ENCODE measurements at regions not wholly inside any gene's neighbourhood (a gene's known extent, or its start where the extent isn't known, plus 50 kb on each side); places are given as distances from the start of the nearest gene placed in this dataset.
"Not testable (repeated sequence)": the region's sequence is repeated elsewhere in the genome, so short reads cannot be mapped to it uniquely, and the experiment has no call there.

- Histone ChIP-seq H3K27me3 (ENCODE audit: low read depth) (0 out of 2 replicates have a peak, but pooled peaks cover 2% of the 10 kb centered on the region), H3K4me1 (no peaks in the 10 kb centered on the region), H3K36me3 (replicated peaks) (no peaks in the 10 kb centered on the region), H3K4me3 (no peak overlapping the region), H3K9me3 (no peaks in the 10 kb centered on the region)
- DNase-seq (ENCODE audit: low spot score in 2 of 2): no peak
- in situ Hi-C loops (cut with MboI; ENCODE audit: low sequenced_read_pairs): no loop called here
These were observed 271.2 kb downstream of the LPIN1 start for GRCh38 chr2:12017499-12018157.

DNA sequence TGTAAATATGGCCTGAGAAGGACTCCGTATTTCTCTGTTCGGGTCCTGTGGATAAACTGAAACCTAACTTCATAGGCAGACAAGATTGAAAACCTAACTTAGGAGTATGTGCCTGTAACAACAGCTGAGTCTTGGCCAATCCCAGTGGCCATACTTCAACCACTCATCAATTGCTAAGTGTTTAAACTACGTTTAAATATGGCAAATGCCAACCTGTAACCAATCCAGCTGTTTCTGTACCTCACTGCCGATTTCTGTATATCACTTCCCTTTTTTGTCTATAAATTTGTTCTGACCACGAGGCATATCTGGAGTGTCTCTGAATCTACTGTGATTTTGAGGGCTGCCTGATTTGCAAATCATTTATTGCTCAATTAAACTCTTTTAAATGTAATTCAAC lies 272.3 kb downstream of the LPIN1 start:
- H3K27me3 ChIP-seq (ENCODE audit: low read depth); DNase-seq (ENCODE audit: low spot score in 2 of 2); in situ Hi-C loops (cut with MboI; ENCODE audit: low sequenced_read_pairs); H3K4me1 ChIP-seq; H3K4me3 ChIP-seq; H3K9me3 ChIP-seq; H3K36me3 ChIP-seq (replicated peaks): not testable (repeated sequence)

DNA sequence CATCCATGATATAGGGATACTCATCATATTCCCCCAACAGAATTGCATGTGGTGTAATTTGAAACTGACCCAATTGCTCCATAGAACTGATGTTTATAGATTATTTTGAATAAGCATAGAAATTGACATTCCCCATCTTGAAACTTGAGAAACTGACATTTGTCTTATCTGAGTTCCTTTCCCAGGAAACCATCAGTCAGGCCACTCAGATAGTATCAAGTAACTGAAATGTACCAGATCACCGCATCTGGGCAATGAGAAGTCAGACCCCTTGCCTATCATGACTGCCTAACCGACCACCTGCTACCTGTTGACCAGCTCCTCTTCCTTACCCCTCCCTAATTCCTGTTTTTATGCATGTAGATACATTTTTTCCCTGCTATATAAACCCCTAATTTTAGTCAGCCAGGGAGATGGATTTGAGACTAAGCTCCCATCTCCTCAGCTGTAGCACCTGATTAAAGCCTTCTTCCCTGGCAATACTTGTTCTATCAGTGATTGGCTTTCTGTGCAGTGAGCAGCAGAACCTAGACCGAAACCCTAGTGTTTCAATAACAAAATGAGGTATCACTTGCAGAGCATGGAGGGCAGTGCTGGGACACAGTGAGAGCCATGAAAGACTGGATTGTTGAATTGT lies 274.5 kb downstream of the LPIN1 start:
- H3K27me3 ChIP-seq (ENCODE audit: low read depth): 0 out of 2 replicates have a peak, but pooled peaks cover 2% of the 10 kb centered on the region
- H3K4me1 ChIP-seq: no peaks in the 10 kb centered on the region
- no peak overlapping the region for H3K4me3 ChIP-seq
- H3K9me3 ChIP-seq: no peaks in the 10 kb centered on the region
- no peaks in the 10 kb centered on the region for H3K36me3 ChIP-seq (replicated peaks)
- no peak for DNase-seq (ENCODE audit: low spot score in 2 of 2)
- in situ Hi-C loops (cut with MboI; ENCODE audit: low sequenced_read_pairs): no loop called here

DNA sequence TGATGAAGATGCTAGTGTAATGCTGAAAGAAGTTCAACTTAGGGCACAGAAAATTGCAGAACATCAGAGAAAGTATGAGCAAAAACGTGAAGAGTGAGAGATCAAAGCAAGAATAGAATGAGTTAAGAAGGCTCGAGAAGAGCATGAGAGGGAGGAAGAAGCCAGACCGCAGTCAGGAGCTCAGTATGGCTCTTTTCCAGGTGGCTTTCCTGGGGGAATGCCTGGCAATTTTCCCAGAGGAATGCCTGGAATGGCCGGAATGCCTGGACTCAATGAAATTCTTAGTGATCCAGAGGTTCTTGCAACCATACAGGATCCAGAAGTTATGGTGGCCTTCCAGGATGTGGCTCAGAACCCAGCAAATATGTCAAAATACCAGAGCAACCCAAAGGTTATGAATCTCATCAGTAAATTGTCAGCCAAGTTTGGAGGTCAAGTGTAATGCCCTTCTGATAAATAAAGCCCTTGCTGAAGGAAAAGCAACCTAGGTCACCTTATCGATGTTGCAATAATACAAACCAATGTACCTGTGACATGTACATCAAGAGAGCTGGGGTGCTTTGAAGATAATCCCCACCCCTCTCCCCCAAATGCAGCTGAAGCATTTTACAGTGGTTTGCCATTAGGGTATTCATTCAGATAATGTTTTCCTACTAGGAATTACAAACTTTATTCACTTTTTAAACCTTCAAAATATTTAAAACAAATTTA lies 277.9 kb downstream of the LPIN1 start:
- H3K36me3 ChIP-seq (replicated peaks); H3K4me1 ChIP-seq; in situ Hi-C loops (cut with MboI; ENCODE audit: low sequenced_read_pairs); H3K9me3 ChIP-seq; H3K4me3 ChIP-seq; DNase-seq (ENCODE audit: low spot score in 2 of 2); H3K27me3 ChIP-seq (ENCODE audit: low read depth): not testable (repeated sequence)

DNA sequence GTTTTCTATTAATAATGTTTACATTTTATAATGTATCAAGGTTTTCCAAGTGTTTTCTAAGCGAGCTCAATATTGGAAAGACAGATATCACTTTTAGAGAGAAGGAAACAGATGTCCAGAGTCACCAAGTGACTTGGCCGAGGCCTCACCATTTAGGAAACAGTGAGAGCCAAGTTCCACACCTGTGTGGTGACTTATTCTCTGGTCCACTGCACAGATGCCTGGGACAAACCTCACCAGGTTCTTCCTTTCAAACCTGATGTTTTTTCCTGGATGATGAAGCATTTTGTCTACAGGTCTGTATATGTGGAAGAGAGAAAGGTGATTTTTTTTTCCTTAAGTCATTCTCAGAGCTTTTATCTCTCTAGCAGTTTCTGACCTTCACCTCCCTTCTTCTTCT lies 280.7 kb downstream of the LPIN1 start:
- no peaks in the 10 kb centered on the region for H3K9me3 ChIP-seq

GRCh38 chr2:12031866-12032265 lies 285.4 kb downstream of the LPIN1 start:
- in situ Hi-C loops (cut with MboI; ENCODE audit: low sequenced_read_pairs): no loop called here
- DNase-seq (ENCODE audit: low spot score in 2 of 2): no peak
- Histone ChIP-seq H3K9me3 (no peaks in the 10 kb centered on the region), H3K4me1 (no peaks in the 10 kb centered on the region), H3K36me3 (replicated peaks) (no peaks in the 10 kb centered on the region), H3K4me3 (no peak overlapping the region), H3K27me3 (ENCODE audit: low read depth) (peaks cover 2% of the 10 kb centered on the region; the same call in 1 of the 2 replicates)

More for the DNA sequence above, 280.7 kb downstream of the LPIN1 start:
- Histone ChIP-seq H3K4me3 (no peak overlapping the region), H3K36me3 (replicated peaks) (no peaks in the 10 kb centered on the region), H3K27me3 (ENCODE audit: low read depth) (peaks cover 2% of the 10 kb centered on the region; the same call in 1 of the 2 replicates), H3K4me1 (no peaks in the 10 kb centered on the region)
- in situ Hi-C loops (cut with MboI; ENCODE audit: low sequenced_read_pairs): no loop called here
- no peak for DNase-seq (ENCODE audit: low spot score in 2 of 2)

DNA sequence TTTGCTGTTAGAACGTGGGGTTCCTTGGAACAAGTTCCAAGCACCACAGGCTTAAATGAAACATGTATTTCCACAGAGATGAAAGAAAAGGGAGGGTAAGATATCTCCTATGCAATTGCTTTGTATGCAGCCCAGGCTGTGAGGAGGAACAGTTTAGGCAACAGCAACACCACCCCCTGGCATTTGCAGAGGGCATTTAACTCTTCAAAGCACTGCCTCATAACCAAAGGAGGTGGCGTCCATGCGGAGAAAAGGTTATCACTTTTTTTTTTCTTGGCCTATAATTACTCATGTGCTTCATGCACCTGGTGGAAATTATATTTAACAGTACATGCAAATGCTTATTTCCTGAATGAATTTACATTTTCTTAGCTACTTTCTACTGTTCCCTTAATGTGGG lies 286.0 kb downstream of the LPIN1 start:
- Histone ChIP-seq H3K27me3 (ENCODE audit: low read depth) (peaks cover 2% of the 10 kb centered on the region; the same call in 1 of the 2 replicates), H3K36me3 (replicated peaks) (no peaks in the 10 kb centered on the region), H3K4me1 (no peaks in the 10 kb centered on the region), H3K4me3 (no peak overlapping the region), H3K9me3 (no peaks in the 10 kb centered on the region)
- in situ Hi-C loops (cut with MboI; ENCODE audit: low sequenced_read_pairs): no loop called here
- no peak for DNase-seq (ENCODE audit: low spot score in 2 of 2)

- H3K36me3 ChIP-seq (replicated peaks): no peaks in the 10 kb centered on the region
- DNase-seq (ENCODE audit: low spot score in 2 of 2): no peak
- H3K4me3 ChIP-seq: no peak overlapping the region
- no peaks in the 10 kb centered on the region for H3K4me1 ChIP-seq
- in situ Hi-C loops (cut with MboI; ENCODE audit: low sequenced_read_pairs): no loop called here
- no peaks in the 10 kb centered on the region; the same call in 1 of the 2 replicates for H3K27me3 ChIP-seq (ENCODE audit: low read depth)
- no peaks in the 10 kb centered on the region for H3K9me3 ChIP-seq
These were observed 286.5 kb downstream of the LPIN1 start for GRCh38 chr2:12032975-12033374.

- no peaks in the 10 kb centered on the region for H3K4me1 ChIP-seq
- no peaks in the 10 kb centered on the region for H3K27me3 ChIP-seq (ENCODE audit: low read depth)
- H3K9me3 ChIP-seq: no peaks in the 10 kb centered on the region
- no peak overlapping the region for H3K4me3 ChIP-seq
- no peak for DNase-seq (ENCODE audit: low spot score in 2 of 2)
- in situ Hi-C loops (cut with MboI; ENCODE audit: low sequenced_read_pairs): no loop called here
- no peaks in the 10 kb centered on the region for H3K36me3 ChIP-seq (replicated peaks)
These were observed 287.1 kb downstream of the LPIN1 start for GRCh38 chr2:12033494-12033893.

- in situ Hi-C loops (cut with MboI; ENCODE audit: low sequenced_read_pairs): no loop called here
- no peaks in the 10 kb centered on the region for H3K4me1 ChIP-seq
- H3K36me3 ChIP-seq (replicated peaks): no peaks in the 10 kb centered on the region
These were observed 287.9 kb downstream of the LPIN1 start for GRCh38 chr2:12034382-12034781.

DNA sequence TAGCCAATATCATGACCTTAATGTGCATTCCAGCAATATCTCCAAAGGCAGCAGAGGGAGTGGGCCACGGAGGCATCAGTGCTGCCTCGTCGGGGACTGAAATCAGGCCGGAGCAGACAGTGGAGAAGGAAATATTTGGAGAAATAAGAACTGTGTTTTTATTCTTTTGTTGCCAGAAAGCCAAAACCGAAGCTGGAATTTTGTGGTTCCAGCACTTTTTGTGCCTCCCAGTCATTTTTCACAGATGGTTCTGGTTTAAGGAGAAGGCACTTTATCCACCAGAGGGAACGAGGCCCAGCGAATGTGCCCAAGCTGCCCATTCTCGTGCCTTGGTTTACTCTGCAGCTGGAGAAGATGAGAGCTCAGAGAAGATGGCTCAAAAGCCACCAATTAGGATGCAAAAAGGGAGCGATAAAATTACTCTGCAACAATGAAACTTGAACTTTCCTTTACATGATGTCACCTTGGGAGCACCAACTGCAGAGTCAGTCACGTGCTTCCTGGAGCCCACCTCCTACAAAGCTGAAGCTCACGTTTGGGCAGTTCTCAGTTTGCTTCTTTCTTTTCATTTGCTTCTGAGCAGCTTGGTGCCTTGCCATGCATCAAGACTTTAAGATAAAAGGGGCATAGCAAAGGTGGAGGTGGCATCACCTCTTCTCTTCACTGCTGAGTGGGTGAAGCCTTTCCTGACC lies 288.7 kb downstream of the LPIN1 start:
- Histone ChIP-seq H3K36me3 (replicated peaks) (no peaks in the 10 kb centered on the region), H3K4me3 (no peak overlapping the region), H3K9me3 (no peaks in the 10 kb centered on the region), H3K27me3 (ENCODE audit: low read depth) (no peaks in the 10 kb centered on the region), H3K4me1 (no peaks in the 10 kb centered on the region)
- in situ Hi-C loops (cut with MboI; ENCODE audit: low sequenced_read_pairs): no loop called here
- no peak for DNase-seq (ENCODE audit: low spot score in 2 of 2)

More at GRCh38 chr2:12034382-12034781, 287.9 kb downstream of the LPIN1 start:
- no peaks in the 10 kb centered on the region for H3K9me3 ChIP-seq
- no peak overlapping the region for H3K4me3 ChIP-seq
- no peak for DNase-seq (ENCODE audit: low spot score in 2 of 2)
- H3K27me3 ChIP-seq (ENCODE audit: low read depth): no peaks in the 10 kb centered on the region

DNA sequence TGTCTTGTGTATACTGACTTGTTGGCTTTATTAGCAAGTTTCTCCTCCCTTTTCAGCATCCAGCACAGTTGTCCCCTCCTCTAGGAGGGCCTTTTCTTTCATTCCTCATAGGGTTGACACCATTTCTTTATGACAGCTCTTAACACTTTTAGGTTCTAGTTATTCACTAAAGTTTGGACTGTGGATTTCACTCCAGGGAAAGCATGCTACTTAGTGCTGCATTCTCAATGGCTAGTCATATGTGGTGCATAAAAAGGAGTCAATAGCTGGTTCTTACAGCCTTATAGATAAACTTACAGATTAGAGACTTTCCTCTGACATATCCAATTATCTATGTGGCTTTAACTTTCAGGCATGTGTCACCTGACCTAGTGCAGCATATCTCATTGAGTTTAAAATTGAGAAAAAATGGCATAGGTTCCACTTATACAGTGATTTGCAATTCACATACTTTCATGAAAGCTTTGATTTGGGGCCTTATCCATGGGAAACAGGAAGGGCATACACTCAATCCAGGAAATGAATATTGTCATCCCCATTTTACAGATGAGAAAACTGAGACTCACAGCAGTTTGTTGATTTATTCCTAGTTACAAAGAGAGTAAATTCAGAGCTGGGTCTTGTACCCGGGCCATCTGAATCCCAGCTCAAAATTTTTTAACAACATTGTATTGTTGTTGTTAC lies 289.7 kb downstream of the LPIN1 start:
- DNase-seq (ENCODE audit: low spot score in 2 of 2): no peak
- in situ Hi-C loops (cut with MboI; ENCODE audit: low sequenced_read_pairs): no loop called here
- Histone ChIP-seq H3K9me3 (no peaks in the 10 kb centered on the region), H3K36me3 (replicated peaks) (no peaks in the 10 kb centered on the region), H3K4me3 (no peak overlapping the region), H3K4me1 (no peaks in the 10 kb centered on the region), H3K27me3 (ENCODE audit: low read depth) (no peaks in the 10 kb centered on the region)

DNA sequence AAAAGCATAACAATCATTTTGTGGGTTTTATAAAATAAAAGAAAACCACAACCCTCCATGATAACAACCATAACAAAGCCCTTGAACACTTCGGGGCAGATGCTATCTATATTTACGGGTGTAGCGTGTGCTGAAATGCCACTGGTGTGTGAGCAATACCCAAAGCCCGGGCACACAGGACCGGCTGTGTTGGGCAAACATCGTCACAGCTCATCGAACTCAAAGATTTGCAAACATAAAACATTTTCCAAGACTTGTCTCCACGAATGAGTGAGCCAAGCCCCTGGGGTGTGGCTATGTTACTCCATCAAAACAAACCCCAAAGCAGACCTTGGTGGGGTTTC lies 290.2 kb downstream of the LPIN1 start:
- no peaks in the 10 kb centered on the region for H3K36me3 ChIP-seq (replicated peaks)
- H3K4me3 ChIP-seq: no peak overlapping the region
- no peaks in the 10 kb centered on the region for H3K4me1 ChIP-seq
- no peaks in the 10 kb centered on the region for H3K27me3 ChIP-seq (ENCODE audit: low read depth)
- in situ Hi-C loops (cut with MboI; ENCODE audit: low sequenced_read_pairs): no loop called here
- H3K9me3 ChIP-seq: no peaks in the 10 kb centered on the region
- no peak for DNase-seq (ENCODE audit: low spot score in 2 of 2)

Data from HAP-1 (cell line).